Smooth muscle cell (in vitro differentiated cells): ENCODE measurements at regions not wholly inside any gene's neighbourhood (a gene's known extent, or its start where the extent isn't known, plus 50 kb on each side); places are given as distances from the start of the nearest gene placed in this dataset.

ENCODE experiments used
- DNase-seq: peaks from one replicate; lab custom pipeline; 2025; ENCODE audit not compliant: unreplicated experiment; lab: John Stamatoyannopoulos, UW
- H2AFZ ChIP-seq: fragments of 200-600 bp; sonication (generic); 2 replicates; pipeline ENCODE4 v1.6.0; 2016; ENCODE audit warnings: antibody characterized with exemption, low read depth, mild to moderate bottlenecking
- H3F3A ChIP-seq: fragments of 200-600 bp; sonication (generic); 2 replicates; pipeline ENCODE4 v1.6.0; 2017; ENCODE audit warnings: antibody characterized with exemption, low read depth
- H3K27ac ChIP-seq: fragments of 200-600 bp; sonication (generic); 2 replicates; pipeline ENCODE4 v1.5.1; 2016; ENCODE audit warnings: low read depth, mild to moderate bottlenecking
- H3K27me3 ChIP-seq: fragments of 200-600 bp; sonication (generic); 2 replicates; pipeline ENCODE4 v1.6.1; 2016; ENCODE audit warnings: low read depth, mild to moderate bottlenecking
- H3K36me3 ChIP-seq: fragments of 200-600 bp; sonication (generic); 2 replicates; pipeline ENCODE4 v1.5.1; 2016; ENCODE audit warnings: low read depth
- H3K4me1 ChIP-seq: fragments of 200-600 bp; sonication (generic); 2 replicates; pipeline ENCODE4 v1.5.1; 2016; ENCODE audit warnings: low read depth
- H3K4me2 ChIP-seq: fragments of 200-600 bp; sonication (generic); 2 replicates; pipeline ENCODE4 v1.6.0; 2016; ENCODE audit warnings: mild to moderate bottlenecking
- H3K4me3 ChIP-seq: fragments of 200-600 bp; sonication (generic); 2 replicates; pipeline ENCODE4 v1.5.1; 2016; ENCODE audit warnings: mild to moderate bottlenecking
- H3K79me2 ChIP-seq: fragments of 200-600 bp; sonication (generic); 2 replicates; pipeline ENCODE4 v1.6.0; 2016; ENCODE audit warnings: low read depth, mild to moderate bottlenecking
- H3K9ac ChIP-seq: fragments of 200-600 bp; sonication (generic); 2 replicates; pipeline ENCODE4 v1.6.0; 2016; ENCODE audit warnings: low read depth
- H3K9me3 ChIP-seq: fragments of 200-600 bp; sonication (generic); replicated peaks from 2 replicates; pipeline ENCODE4 v1.5.1; 2016; ENCODE audit warnings: low read depth
- H4K20me1 ChIP-seq: fragments of 200-600 bp; sonication (generic); 2 replicates; pipeline ENCODE4 v1.6.0; 2016; ENCODE audit warnings: low read depth
- CTCF ChIP-seq: fragments of 200-600 bp; sonication (generic); IDR thresholded peaks from 2 replicates; pipeline ENCODE4 v1.5.1; 2017; ENCODE audit warnings: borderline replicate concordance, mild to moderate bottlenecking, antibody characterized with exemption; ENCODE audit not compliant: insufficient read depth, poor library complexity, severe bottlenecking
- WGBS: methylation state at CpG from one replicate; pipeline ENCODE4 v1.1.7; 2016; ENCODE audit warnings: low lambda C conversion rate; 5-methylcytosine and 5-hydroxymethylcytosine counted together

- no peak overlapping the region for H2AFZ ChIP-seq
- DNase-seq: no peak
- H3K9me3 ChIP-seq: no peaks in the 10 kb centered on the region
- no peak for TF ChIP-seq CTCF
- H3K36me3 ChIP-seq: no peaks in the 10 kb centered on the region
- H3K4me1 ChIP-seq: no peaks in the 10 kb centered on the region
- no peaks in the 10 kb centered on the region for H4K20me1 ChIP-seq
- H3K27me3 ChIP-seq: no peaks in the 10 kb centered on the region
- 96% methylated on average over 6 of the region's 6 CpGs for WGBS
- H3K27ac ChIP-seq: no peak overlapping the region
- H3K4me2 ChIP-seq: no peak overlapping the region
- H3K9ac ChIP-seq: no peak overlapping the region
- no peaks in the 10 kb centered on the region for H3K79me2 ChIP-seq
- no peak overlapping the region for H3K4me3 ChIP-seq
- H3F3A ChIP-seq: no peaks in the 10 kb centered on the region
These were observed 97.4 kb downstream of the MCFD2 start for GRCh38 chr2:46818141-46818621.

GRCh38 chr2:46816846-46817726 is 98.5 kb downstream of the MCFD2 start:
- TF ChIP-seq CTCF: no peak
- H3K27ac ChIP-seq: no peak overlapping the region
- H2AFZ ChIP-seq: no peak overlapping the region
- H3K79me2 ChIP-seq: no peaks in the 10 kb centered on the region
- no peak overlapping the region for H3K4me2 ChIP-seq
- peaks cover 1% of the 10 kb centered on the region for H3K4me1 ChIP-seq
- DNase-seq: no peak
- H3F3A ChIP-seq: no peaks in the 10 kb centered on the region
- no peaks in the 10 kb centered on the region for H3K27me3 ChIP-seq
- no peak overlapping the region for H3K9ac ChIP-seq
- no peaks in the 10 kb centered on the region for H3K9me3 ChIP-seq
- H3K36me3 ChIP-seq: no peaks in the 10 kb centered on the region
- no peak overlapping the region for H3K4me3 ChIP-seq
- H4K20me1 ChIP-seq: no peaks in the 10 kb centered on the region
- 93% methylated on average over 11 of the region's 11 CpGs for WGBS

GRCh38 chr2:46816151-46816845 is 99.3 kb downstream of the MCFD2 start:
- no peak overlapping the region for H3K27ac ChIP-seq
- H3K4me3 ChIP-seq: no peak overlapping the region
- H3K4me2 ChIP-seq: no peak overlapping the region
- TF ChIP-seq CTCF: no peak
- H3F3A ChIP-seq: no peaks in the 10 kb centered on the region
- no peak overlapping the region for H2AFZ ChIP-seq
- peaks cover 4% of the 10 kb centered on the region for H3K4me1 ChIP-seq
- no peaks in the 10 kb centered on the region for H4K20me1 ChIP-seq
- no peaks in the 10 kb centered on the region for H3K9me3 ChIP-seq
- no peak for DNase-seq
- WGBS: 92% methylated on average over 11 of the region's 11 CpGs
- no peaks in the 10 kb centered on the region for H3K79me2 ChIP-seq
- H3K27me3 ChIP-seq: no peaks in the 10 kb centered on the region
- no peaks in the 10 kb centered on the region for H3K36me3 ChIP-seq
- no peak overlapping the region for H3K9ac ChIP-seq
